ENCODE measurements at regions not wholly inside any gene's neighbourhood (a gene's known extent, or its start where the extent isn't known, plus 50 kb on each side); places are given as distances from the start of the nearest gene placed in this dataset.

DNA sequence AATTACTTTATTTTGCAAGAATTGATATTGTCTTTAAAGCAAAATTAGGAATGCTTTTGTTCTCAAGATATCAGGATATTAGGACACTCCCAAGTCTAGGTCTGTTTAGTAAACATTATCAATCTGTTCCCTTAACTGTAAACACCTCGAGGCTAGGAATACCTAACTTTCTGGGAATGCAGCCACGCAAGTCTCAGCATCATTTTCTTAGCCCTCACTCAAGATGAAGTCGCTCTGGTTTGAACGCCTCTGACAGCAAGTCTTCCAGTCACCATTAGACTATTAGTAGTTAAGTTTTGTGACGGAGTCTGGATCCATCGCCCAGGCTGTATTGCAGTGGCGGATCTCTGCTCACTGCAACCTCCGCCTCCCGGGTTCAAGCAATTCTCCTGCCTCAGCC, 128.0 kb upstream of the MYO3A start:
- H3K4me1 ChIP-seq (ENCODE audit: insufficient read depth, poor library complexity, severe bottlenecking), result no peaks in the 10 kb centered on the region
- H3K27ac ChIP-seq (ENCODE audit: poor library complexity, severe bottlenecking), result no peak overlapping the region
- DNase-seq (ENCODE audit: low spot score), result no peak
- H3K36me3 ChIP-seq (ENCODE audit: low read depth), result no peaks in the 10 kb centered on the region
- no peak for ATAC-seq (ENCODE audit: low read depth)
- H3K9me3 ChIP-seq (ENCODE audit: severe bottlenecking), result no peaks in the 10 kb centered on the region
- H3K4me3 ChIP-seq (ENCODE audit: severe bottlenecking), result no peak overlapping the region
- peaks cover 10% of the 10 kb centered on the region for H3K27me3 ChIP-seq (ENCODE audit: insufficient read depth, poor library complexity, severe bottlenecking)
- TF ChIP-seq, protein P1, sequence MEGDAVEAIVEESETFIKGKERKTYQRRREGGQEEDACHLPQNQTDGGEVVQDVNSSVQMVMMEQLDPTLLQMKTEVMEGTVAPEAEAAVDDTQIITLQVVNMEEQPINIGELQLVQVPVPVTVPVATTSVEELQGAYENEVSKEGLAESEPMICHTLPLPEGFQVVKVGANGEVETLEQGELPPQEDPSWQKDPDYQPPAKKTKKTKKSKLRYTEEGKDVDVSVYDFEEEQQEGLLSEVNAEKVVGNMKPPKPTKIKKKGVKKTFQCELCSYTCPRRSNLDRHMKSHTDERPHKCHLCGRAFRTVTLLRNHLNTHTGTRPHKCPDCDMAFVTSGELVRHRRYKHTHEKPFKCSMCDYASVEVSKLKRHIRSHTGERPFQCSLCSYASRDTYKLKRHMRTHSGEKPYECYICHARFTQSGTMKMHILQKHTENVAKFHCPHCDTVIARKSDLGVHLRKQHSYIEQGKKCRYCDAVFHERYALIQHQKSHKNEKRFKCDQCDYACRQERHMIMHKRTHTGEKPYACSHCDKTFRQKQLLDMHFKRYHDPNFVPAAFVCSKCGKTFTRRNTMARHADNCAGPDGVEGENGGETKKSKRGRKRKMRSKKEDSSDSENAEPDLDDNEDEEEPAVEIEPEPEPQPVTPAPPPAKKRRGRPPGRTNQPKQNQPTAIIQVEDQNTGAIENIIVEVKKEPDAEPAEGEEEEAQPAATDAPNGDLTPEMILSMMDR (IDR thresholded peaks at IDR 0.05; ENCODE audit: poor library complexity, severe bottlenecking), result no peak

DNA sequence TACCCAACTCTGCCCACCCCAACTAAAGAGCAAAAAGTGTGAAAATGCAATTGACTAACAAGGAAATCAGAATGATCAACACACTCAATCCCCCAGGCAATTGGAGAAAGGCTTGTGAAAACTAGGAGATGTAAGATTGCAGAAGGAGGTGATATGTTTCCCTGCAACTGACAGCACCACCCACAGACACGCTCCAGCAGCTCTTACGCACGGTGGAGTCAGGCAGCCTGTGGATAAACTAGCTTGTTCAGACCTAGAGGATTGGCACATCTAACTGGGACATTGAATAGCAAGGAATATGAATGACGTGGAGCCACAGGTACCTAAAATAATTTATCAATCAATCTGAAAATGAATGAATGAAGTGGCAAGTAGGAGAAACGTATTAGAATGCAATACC, 125.7 kb upstream of the MYO3A start:
- H3K36me3 ChIP-seq (ENCODE audit: low read depth), result no peaks in the 10 kb centered on the region
- ATAC-seq (ENCODE audit: low read depth) (no peak), DNase-seq (ENCODE audit: low spot score) (no peak)
- H3K4me3 ChIP-seq (ENCODE audit: severe bottlenecking), result no peak overlapping the region
- H3K9me3 ChIP-seq (ENCODE audit: severe bottlenecking), result no peaks in the 10 kb centered on the region
- peaks cover 3% of the 10 kb centered on the region for H3K27me3 ChIP-seq (ENCODE audit: insufficient read depth, poor library complexity, severe bottlenecking)
- no peak overlapping the region for H3K27ac ChIP-seq (ENCODE audit: poor library complexity, severe bottlenecking)
- no peaks in the 10 kb centered on the region for H3K4me1 ChIP-seq (ENCODE audit: insufficient read depth, poor library complexity, severe bottlenecking)
- TF ChIP-seq, protein P1 (IDR thresholded peaks at IDR 0.05; ENCODE audit: poor library complexity, severe bottlenecking), result no peak

DNA sequence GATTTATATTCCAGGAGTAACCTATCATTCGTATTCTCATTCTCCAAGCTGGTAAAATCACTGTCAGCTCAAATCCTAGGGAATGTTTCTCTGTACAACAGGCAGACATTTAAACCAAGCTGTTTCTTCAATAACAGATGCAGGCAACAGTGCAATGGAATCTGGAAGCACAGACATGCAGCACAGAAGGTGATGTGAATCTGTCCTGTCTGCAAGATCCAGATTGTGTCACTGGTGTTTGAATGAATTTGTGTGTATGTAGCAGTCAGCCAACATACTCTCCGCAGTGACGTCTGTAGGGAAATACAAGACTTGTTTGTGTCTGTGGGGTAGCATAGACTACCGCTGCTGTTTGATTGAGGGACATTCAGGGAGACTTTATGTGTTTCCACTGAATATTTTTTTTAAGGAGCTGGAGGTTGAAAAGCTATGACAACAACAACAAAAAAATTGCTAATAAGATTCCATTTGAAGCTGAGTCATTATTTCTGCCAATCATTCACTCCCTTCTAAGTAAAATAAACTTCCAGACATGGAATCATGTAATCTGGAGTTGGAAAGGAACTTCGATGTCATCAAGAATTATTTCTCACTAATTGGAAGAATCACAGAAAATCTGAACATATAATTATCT, 122.9 kb upstream of the MYO3A start:
- Histone ChIP-seq H3K27ac (ENCODE audit: poor library complexity, severe bottlenecking) (no peak overlapping the region), H3K36me3 (ENCODE audit: low read depth) (no peaks in the 10 kb centered on the region), H3K4me1 (ENCODE audit: insufficient read depth, poor library complexity, severe bottlenecking) (no peaks in the 10 kb centered on the region), H3K9me3 (ENCODE audit: severe bottlenecking) (no peaks in the 10 kb centered on the region), H3K27me3 (ENCODE audit: insufficient read depth, poor library complexity, severe bottlenecking) (peaks cover 3% of the 10 kb centered on the region), H3K4me3 (ENCODE audit: severe bottlenecking) (no peak overlapping the region)
- TF ChIP-seq, protein P1 (IDR thresholded peaks at IDR 0.05; ENCODE audit: poor library complexity, severe bottlenecking), result no peak
- ATAC-seq (ENCODE audit: low read depth) (no peak), DNase-seq (ENCODE audit: low spot score) (no peak)

DNA sequence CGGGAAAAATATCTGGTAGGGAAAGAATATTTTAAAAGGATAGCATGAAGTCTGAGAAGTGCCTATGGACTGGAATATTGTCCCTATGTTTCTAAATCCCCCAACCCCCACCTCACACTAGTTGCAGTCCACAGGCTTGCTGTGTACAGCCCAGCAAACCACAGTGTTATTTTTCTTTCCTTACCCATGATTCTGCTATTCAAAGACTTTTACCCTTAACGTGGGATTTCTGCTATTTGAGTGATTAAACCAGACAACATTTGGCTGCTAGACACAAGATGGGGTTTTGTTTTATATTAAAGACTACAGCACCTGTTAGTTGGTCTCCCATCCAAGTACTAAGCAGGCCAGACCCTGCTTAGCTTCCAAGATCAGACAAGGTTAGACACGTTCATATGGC, 120.5 kb upstream of the MYO3A start:
- H3K36me3 ChIP-seq (ENCODE audit: low read depth), result no peaks in the 10 kb centered on the region
- no peak overlapping the region for H3K4me3 ChIP-seq (ENCODE audit: severe bottlenecking)
- no peaks in the 10 kb centered on the region for H3K9me3 ChIP-seq (ENCODE audit: severe bottlenecking)
- H3K27me3 ChIP-seq (ENCODE audit: insufficient read depth, poor library complexity, severe bottlenecking), result peaks cover 4% of the 10 kb centered on the region
- ATAC-seq (ENCODE audit: low read depth), result no peak
- no peak overlapping the region for H3K27ac ChIP-seq (ENCODE audit: poor library complexity, severe bottlenecking)
- H3K4me1 ChIP-seq (ENCODE audit: insufficient read depth, poor library complexity, severe bottlenecking), result no peaks in the 10 kb centered on the region
- no peak for DNase-seq (ENCODE audit: low spot score)
- TF ChIP-seq, protein P1 (IDR thresholded peaks at IDR 0.05; ENCODE audit: poor library complexity, severe bottlenecking), result no peak

DNA sequence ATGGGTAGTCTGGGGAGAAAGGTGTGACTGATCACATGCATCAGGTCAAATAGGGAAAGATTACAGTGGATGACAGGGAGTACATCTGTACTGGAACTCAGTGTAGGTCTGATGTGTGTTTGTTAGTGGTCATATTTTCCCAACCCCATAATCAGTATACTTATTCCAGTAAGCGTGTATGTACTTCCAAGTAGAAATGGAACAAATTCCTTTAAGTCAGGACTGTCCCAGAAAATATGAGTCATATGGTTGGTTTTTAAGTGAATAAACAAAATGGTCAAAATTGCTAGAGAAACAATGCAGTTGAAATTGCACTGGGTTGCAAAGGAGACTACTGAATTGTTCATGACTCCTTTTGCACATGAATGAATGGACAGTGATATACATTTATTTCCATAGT, 118.8 kb upstream of the MYO3A start:
- no peak overlapping the region for H3K27ac ChIP-seq (ENCODE audit: poor library complexity, severe bottlenecking)
- H3K4me1 ChIP-seq (ENCODE audit: insufficient read depth, poor library complexity, severe bottlenecking), result no peaks in the 10 kb centered on the region
- peaks cover 4% of the 10 kb centered on the region for H3K27me3 ChIP-seq (ENCODE audit: insufficient read depth, poor library complexity, severe bottlenecking)
- no peak for DNase-seq (ENCODE audit: low spot score)
- no peaks in the 10 kb centered on the region for H3K9me3 ChIP-seq (ENCODE audit: severe bottlenecking)
- TF ChIP-seq, protein P1 (IDR thresholded peaks at IDR 0.05; ENCODE audit: poor library complexity, severe bottlenecking), result no peak
- H3K36me3 ChIP-seq (ENCODE audit: low read depth), result no peaks in the 10 kb centered on the region
- ATAC-seq (ENCODE audit: low read depth), result no peak
- H3K4me3 ChIP-seq (ENCODE audit: severe bottlenecking), result no peak overlapping the region

Data from RWPE2 (cell line).